IMR-90 (cell line): ENCODE measurements at regions not wholly inside any gene's neighbourhood (a gene's known extent, or its start where the extent isn't known, plus 50 kb on each side); places are given as distances from the start of the nearest gene placed in this dataset.

Source experiments
- TF ChIP-seq, protein P1 (sequence below): conservative IDR thresholded peaks from 2 replicates; pipeline ENCODE4 v1.5.1; 2012; ENCODE audit warnings: mild to moderate bottlenecking, low read depth, low read length, improper control_type of control experiment
- TF ChIP-seq, protein P2 (sequence below): fragments of 150-350 bp; IDR thresholded peaks from 2 replicates; pipeline ENCODE4 v1.6.1; 2017; ENCODE audit warnings: mild to moderate bottlenecking, antibody characterized with exemption, low read length, low read depth

DNA sequence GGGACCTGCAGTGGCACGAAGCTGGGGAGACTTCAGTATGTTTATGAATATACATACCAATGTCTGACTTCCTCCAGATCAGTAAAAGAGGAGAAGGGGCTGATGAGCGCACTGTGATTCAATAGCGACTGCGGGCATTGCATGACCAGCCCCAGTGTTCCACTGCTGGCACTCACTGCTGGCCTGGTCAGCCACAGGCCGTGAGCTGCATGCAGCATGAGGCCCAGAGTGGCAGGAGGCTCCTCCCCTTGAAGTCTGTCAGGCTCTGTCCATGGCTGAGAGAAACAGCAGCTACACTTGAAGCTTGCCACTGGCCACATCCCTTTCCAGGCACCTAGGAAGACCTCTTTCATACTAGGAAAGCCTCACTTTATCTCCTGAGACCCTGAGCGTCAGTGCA, 265.9 kb upstream of the CDYL start:
- TF ChIP-seq, protein P1, sequence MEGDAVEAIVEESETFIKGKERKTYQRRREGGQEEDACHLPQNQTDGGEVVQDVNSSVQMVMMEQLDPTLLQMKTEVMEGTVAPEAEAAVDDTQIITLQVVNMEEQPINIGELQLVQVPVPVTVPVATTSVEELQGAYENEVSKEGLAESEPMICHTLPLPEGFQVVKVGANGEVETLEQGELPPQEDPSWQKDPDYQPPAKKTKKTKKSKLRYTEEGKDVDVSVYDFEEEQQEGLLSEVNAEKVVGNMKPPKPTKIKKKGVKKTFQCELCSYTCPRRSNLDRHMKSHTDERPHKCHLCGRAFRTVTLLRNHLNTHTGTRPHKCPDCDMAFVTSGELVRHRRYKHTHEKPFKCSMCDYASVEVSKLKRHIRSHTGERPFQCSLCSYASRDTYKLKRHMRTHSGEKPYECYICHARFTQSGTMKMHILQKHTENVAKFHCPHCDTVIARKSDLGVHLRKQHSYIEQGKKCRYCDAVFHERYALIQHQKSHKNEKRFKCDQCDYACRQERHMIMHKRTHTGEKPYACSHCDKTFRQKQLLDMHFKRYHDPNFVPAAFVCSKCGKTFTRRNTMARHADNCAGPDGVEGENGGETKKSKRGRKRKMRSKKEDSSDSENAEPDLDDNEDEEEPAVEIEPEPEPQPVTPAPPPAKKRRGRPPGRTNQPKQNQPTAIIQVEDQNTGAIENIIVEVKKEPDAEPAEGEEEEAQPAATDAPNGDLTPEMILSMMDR: no peak
- TF ChIP-seq, protein P2, sequence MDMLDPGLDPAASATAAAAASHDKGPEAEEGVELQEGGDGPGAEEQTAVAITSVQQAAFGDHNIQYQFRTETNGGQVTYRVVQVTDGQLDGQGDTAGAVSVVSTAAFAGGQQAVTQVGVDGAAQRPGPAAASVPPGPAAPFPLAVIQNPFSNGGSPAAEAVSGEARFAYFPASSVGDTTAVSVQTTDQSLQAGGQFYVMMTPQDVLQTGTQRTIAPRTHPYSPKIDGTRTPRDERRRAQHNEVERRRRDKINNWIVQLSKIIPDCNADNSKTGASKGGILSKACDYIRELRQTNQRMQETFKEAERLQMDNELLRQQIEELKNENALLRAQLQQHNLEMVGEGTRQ: no peak
